ENCODE measurements at regions not wholly inside any gene's neighbourhood (a gene's known extent, or its start where the extent isn't known, plus 50 kb on each side); places are given as distances from the start of the nearest gene placed in this dataset.

DNA sequence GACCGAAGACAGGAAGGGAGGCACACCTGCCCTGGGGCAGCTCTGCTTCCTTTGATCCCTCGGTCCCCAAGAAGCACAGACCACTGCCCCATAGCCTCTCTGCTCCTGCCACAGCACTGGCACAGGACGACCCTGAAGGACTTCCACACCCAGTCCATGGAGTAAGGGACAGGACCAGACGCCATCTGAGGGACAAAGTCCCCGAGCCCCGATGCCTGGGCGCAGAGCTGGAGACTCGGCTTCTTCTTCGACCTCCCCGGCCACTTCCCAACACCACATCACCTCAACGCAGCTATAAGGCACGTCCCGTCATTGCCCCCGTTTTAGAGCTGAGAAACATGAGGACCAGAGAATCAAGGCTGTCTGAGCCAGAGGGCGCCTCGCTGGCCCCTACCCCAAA lies 310.5 kb downstream of the BRD1 start:
- DNase-seq (ENCODE audit: low read depth, low spot score) = no peak
- Histone ChIP-seq H3K36me3 (ENCODE audit: control insufficient read depth, insufficient read depth, low read length) (no peaks in the 10 kb centered on the region), H3K4me3 (ENCODE audit: low read depth in 2 of 2, low read length in 2 of 2) (no peak overlapping the region), H3K27ac (ENCODE audit: low read length) (no peak overlapping the region), H3K27me3 (ENCODE audit: control insufficient read depth, insufficient read depth, low read length) (no peaks in the 10 kb centered on the region; the same call in 1 of the 2 replicates), H3K4me1 (ENCODE audit: control insufficient read depth, insufficient read depth, low read length) (no peaks in the 10 kb centered on the region), H3K9me3 (ENCODE audit: control insufficient read depth, insufficient read depth, low read depth, low read length) (no peaks in the 10 kb centered on the region)
- no TSS peak for BruUV-seq (replicated peaks)
- in situ Hi-C loops (cut with HindIII; ENCODE audit: low pct_unique_long_range_greater_than_20kb, low sequenced_read_pairs) (no loop called here), intact Hi-C loops (cut with micrococcal nuclease; ENCODE audit: unreplicated experiment) (no loop called here)
- no peak for ATAC-seq
- CTCF ChIA-PET = no interaction called here
- POLR2A ChIA-PET = no interaction called here
- TF ChIP-seq SIN3A (IDR thresholded peaks at IDR 0.05; ENCODE audit: borderline replicate concordance, insufficient read depth, low read depth, low read length) (no peak), POLR2AphosphoS5 (IDR thresholded peaks at IDR 0.05; ENCODE audit: low read depth, low read length) (no peak), TCF7L2 (IDR thresholded peaks at IDR 0.05; ENCODE audit: low read depth, low read length) (no peak)
- TF ChIP-seq, protein P1, sequence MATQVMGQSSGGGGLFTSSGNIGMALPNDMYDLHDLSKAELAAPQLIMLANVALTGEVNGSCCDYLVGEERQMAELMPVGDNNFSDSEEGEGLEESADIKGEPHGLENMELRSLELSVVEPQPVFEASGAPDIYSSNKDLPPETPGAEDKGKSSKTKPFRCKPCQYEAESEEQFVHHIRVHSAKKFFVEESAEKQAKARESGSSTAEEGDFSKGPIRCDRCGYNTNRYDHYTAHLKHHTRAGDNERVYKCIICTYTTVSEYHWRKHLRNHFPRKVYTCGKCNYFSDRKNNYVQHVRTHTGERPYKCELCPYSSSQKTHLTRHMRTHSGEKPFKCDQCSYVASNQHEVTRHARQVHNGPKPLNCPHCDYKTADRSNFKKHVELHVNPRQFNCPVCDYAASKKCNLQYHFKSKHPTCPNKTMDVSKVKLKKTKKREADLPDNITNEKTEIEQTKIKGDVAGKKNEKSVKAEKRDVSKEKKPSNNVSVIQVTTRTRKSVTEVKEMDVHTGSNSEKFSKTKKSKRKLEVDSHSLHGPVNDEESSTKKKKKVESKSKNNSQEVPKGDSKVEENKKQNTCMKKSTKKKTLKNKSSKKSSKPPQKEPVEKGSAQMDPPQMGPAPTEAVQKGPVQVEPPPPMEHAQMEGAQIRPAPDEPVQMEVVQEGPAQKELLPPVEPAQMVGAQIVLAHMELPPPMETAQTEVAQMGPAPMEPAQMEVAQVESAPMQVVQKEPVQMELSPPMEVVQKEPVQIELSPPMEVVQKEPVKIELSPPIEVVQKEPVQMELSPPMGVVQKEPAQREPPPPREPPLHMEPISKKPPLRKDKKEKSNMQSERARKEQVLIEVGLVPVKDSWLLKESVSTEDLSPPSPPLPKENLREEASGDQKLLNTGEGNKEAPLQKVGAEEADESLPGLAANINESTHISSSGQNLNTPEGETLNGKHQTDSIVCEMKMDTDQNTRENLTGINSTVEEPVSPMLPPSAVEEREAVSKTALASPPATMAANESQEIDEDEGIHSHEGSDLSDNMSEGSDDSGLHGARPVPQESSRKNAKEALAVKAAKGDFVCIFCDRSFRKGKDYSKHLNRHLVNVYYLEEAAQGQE (IDR thresholded peaks at IDR 0.05; ENCODE audit: insufficient read depth in 1 of 2, low read depth in 2 of 2, low read length in 1 of 2) = no peak
- TF ChIP-seq, protein P2, sequence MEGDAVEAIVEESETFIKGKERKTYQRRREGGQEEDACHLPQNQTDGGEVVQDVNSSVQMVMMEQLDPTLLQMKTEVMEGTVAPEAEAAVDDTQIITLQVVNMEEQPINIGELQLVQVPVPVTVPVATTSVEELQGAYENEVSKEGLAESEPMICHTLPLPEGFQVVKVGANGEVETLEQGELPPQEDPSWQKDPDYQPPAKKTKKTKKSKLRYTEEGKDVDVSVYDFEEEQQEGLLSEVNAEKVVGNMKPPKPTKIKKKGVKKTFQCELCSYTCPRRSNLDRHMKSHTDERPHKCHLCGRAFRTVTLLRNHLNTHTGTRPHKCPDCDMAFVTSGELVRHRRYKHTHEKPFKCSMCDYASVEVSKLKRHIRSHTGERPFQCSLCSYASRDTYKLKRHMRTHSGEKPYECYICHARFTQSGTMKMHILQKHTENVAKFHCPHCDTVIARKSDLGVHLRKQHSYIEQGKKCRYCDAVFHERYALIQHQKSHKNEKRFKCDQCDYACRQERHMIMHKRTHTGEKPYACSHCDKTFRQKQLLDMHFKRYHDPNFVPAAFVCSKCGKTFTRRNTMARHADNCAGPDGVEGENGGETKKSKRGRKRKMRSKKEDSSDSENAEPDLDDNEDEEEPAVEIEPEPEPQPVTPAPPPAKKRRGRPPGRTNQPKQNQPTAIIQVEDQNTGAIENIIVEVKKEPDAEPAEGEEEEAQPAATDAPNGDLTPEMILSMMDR (IDR thresholded peaks at IDR 0.05) = no peak

DNA sequence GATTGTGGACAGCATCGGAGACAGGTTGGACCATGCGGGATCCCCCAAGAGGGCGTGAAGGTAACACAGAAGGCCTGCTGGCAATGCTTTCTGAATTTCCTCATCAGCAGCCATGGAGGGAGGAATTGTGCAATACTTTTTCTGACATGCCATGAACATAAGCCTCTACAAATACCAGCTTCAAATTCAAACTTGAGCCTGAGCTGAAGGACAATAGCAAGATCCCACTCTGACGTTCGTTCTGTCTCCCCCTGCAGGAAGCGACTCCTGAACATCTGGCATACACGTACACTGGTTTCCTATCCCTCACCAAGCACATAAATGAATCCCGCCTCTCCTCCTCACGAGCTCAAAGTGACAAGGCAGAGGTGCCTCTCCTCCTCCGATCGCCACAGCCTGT lies 312.2 kb downstream of the BRD1 start:
- in situ Hi-C loops (cut with HindIII; ENCODE audit: low pct_unique_long_range_greater_than_20kb, low sequenced_read_pairs) = no loop called here
- POLR2A ChIA-PET = no interaction called here
- ATAC-seq (no peak), DNase-seq (ENCODE audit: low read depth, low spot score) (no peak)
- H3K4me1 ChIP-seq (ENCODE audit: control insufficient read depth, insufficient read depth, low read length) = no peaks in the 10 kb centered on the region
- no TSS peak for BruUV-seq (replicated peaks)
- no peak overlapping the region for H3K4me3 ChIP-seq (ENCODE audit: low read depth in 2 of 2, low read length in 2 of 2)
- no peaks in the 10 kb centered on the region for H3K36me3 ChIP-seq (ENCODE audit: control insufficient read depth, insufficient read depth, low read length)
- CTCF ChIA-PET = interaction anchor here (0.6 kb wide), 1 partner anchor 146 kb away, joined by 3 read pairs; no protein-coding TSS in a partner anchor
- TF ChIP-seq, protein P1 (IDR thresholded peaks at IDR 0.05; ENCODE audit: insufficient read depth in 1 of 2, low read depth in 2 of 2, low read length in 1 of 2) = no peak
- TF ChIP-seq TCF7L2 (IDR thresholded peaks at IDR 0.05; ENCODE audit: low read depth, low read length) (no peak), POLR2AphosphoS5 (IDR thresholded peaks at IDR 0.05; ENCODE audit: low read depth, low read length) (no peak), SIN3A (IDR thresholded peaks at IDR 0.05; ENCODE audit: borderline replicate concordance, insufficient read depth, low read depth, low read length) (no peak)
- TF ChIP-seq, protein P2 (IDR thresholded peaks at IDR 0.05) = no peak; the same call in 1 of the 2 replicates
- intact Hi-C loops (cut with micrococcal nuclease; ENCODE audit: unreplicated experiment) = no loop called here
- H3K9me3 ChIP-seq (ENCODE audit: control insufficient read depth, insufficient read depth, low read depth, low read length) = no peaks in the 10 kb centered on the region
- H3K27ac ChIP-seq (ENCODE audit: low read length) = no peak overlapping the region
- no peaks in the 10 kb centered on the region; the same call in 1 of the 2 replicates for H3K27me3 ChIP-seq (ENCODE audit: control insufficient read depth, insufficient read depth, low read length)

Data from Panc1 (cell line).